Erythroblast (primary cell): ENCODE measurements at regions not wholly inside any gene's neighbourhood (a gene's known extent, or its start where the extent isn't known, plus 50 kb on each side); places are given as distances from the start of the nearest gene placed in this dataset.

Experiments
- DNase-seq, 2 experiments: peaks; one replicate each; lab custom pipeline; 2025; lab: John Stamatoyannopoulos, UW
- GATA1 ChIP-seq: IDR thresholded peaks from 2 replicates; pipeline ENCODE4 v1.6.1; 2011; ENCODE audit warnings: low read depth, mild to moderate bottlenecking, control low read depth, low read length, moderate library complexity
- POLR2A ChIP-seq: IDR thresholded peaks from 2 replicates; pipeline ENCODE4 v1.6.1; 2011; ENCODE audit warnings: mild to moderate bottlenecking, low read length

DNA sequence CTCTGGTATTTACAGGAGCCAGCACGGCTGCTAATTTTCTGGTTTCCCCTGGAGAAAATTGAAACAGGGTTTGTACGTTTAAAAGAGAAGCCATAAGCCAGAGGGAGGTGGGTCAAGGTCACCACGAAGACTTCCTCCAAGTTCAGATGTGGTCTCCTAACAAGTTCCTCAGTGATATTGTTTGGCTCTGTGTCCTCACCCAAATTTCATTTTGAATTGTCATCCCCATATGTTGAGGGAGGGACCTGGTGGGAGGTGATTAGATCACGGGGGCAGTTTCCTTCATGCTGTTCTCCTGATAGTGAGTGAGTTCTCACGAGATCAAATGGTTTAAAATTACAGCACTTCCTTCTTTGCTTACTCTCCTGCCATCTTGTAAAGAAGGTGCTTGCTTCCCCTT lies 295.4 kb upstream of the DAB1 start:
- TF ChIP-seq POLR2A: no peak
- TF ChIP-seq GATA1: no peak
- no peak for DNase-seq

DNA sequence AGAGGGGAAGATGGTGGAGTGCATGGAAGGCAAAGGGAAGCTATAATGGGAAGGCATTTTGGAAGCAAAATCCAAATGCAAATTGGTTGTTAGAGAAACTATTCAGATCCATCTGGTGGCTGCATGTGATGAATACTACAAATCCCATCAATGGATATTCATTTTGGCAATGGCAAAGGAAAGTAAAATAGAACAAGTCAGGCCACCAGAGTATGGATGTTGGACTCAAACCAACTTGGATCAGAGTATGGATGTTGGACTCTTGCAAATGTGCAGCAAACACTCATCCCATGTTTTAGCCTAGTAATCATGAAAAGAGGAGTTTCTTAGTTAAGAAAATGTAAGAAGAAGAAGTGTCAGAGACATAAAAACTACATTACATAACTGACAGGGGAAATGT lies 289.6 kb upstream of the DAB1 start:
- no peak for DNase-seq
- TF ChIP-seq GATA1 (no peak), POLR2A (no peak)

DNA sequence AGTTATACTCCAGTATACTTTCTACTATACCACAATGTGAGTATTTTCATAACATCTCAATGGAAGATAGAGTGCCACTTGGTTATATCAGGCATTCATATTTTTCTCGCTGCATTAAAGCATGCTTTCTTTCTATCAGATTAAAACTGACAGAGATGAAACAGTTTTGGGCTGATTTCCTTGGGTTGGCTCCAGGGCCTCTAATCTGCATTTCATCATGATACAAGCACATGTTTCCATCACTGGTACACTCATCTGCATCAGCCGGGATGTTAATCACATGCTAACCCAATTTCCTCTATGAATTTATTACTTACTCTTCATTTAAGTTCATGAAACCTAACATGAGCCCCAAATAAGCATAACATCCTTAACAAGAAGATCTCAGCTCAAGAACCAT lies 289.0 kb upstream of the DAB1 start:
- DNase-seq: no peak
- TF ChIP-seq GATA1 (no peak), POLR2A (no peak)

DNA sequence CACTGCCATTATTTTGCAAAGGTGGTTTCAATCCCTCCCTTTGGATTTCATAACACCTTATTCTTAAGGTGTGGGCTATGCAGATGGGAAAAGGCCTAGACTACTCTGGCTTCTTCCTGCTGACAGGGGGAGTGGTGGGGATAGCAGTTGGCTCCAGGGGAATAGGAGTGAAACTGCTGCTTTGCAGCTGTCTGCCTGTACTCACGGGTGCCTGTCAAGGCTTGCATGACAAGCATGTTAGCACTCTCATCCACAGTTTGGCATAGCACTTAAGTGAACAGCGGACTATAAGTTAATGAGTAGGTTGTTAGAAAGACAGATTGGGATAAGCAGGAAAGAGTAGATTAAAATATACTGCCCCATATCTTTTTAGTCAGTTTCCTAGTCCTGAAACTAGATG lies 287.5 kb upstream of the DAB1 start:
- DNase-seq: no peak
- TF ChIP-seq GATA1: no peak
- no peak for TF ChIP-seq POLR2A

DNA sequence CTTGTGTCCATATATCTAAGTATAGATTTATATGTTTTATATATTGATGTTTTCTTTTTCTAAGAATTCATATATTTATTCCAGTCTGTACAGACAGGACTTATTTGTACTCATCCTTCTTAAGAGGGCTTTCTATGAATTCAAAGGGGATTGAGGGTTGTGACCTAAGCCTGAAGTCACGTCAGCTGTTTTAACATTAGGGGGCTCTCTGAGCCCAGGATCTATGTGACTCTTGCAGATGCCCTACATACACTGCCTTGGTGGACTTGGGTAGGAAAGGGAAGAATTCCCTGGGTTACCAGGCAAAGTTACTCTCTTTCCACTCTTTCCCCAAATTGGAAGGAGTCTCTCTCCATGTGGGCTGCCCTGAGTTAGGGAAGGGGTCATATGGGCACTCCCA lies 283.8 kb upstream of the DAB1 start:
- DNase-seq: no peak
- TF ChIP-seq POLR2A: no peak

DNA sequence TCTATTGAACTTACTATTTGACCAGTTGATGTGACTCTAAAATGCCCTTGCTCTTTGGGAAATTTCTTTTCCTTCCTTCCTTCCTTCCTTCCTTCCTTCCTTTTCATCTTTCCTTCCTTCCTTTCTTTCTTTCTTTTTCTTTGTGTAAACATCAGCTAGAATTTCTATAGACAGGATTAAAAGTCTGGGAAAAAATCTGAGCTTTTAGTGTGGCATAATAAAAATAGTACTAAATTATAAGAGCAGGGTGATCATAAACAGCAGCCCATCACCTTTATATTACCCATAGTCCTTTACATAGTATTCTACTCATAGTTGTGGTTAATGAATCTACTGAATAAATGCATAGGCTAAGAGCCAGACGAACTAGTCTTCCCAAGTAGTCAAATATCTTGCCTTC lies 281.0 kb upstream of the DAB1 start:
- no peak for DNase-seq
- TF ChIP-seq GATA1 (no peak), POLR2A (no peak)

DNA sequence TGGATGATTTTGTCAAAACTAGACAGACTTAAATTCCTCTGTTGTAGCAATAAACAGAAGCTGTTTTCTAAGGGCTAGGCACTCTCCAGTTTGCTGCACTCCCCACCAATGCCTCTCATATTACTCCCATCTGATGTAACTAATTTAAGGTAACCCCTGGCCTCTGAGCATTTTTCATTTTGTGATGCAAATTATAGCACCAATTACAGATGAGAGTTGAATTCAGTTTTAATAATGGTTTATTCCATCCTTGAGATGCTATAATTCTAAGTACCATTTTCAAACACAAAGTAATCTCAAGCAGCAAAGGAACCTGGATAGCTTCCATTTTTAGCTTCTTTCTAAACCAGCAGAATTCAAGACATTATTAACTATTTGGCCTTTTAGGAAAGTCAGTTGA lies 280.4 kb upstream of the DAB1 start:
- TF ChIP-seq POLR2A: no peak
- TF ChIP-seq GATA1: no peak
- no peak for DNase-seq

DNA sequence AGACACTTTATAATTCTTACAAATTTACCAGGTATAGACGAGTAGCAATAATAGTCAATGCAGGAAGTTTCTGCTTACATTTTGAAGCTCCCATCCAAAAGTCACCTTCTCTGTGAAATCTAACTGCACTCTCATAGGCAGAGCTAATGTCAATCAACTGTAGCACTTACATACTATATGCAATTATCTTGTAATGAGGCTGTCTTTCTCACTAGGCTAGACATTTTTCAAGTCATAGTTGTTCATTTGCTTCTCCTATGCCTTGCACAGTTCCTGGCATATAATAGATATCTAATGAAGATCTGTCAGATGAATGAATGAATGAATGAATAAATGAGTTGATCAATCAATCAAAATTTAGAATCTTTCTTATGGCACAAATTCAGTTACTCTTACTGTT lies 273.0 kb upstream of the DAB1 start:
- no peak for DNase-seq
- no peak for TF ChIP-seq GATA1

DNA sequence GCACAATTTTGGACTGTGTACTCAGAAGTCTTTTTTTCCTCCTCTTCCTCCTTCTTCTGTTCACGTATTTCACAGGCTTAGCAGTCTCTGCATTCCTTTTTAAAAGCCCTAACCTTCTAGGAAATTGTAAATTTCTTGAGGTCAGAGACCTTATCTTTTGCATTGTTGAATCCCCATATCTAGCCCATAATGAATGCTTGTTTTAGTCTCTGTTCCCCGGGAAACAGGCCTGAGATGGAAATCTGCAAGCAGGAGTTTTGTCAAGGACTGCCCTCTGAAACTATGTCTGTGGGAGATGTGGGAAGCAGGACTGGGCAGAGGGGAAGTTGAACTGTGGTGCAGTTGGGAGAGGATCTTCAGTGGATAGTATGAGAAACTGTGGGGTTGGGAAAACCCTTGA lies 272.2 kb upstream of the DAB1 start:
- DNase-seq: no peak
- no peak for TF ChIP-seq GATA1
- no peak for TF ChIP-seq POLR2A

DNA sequence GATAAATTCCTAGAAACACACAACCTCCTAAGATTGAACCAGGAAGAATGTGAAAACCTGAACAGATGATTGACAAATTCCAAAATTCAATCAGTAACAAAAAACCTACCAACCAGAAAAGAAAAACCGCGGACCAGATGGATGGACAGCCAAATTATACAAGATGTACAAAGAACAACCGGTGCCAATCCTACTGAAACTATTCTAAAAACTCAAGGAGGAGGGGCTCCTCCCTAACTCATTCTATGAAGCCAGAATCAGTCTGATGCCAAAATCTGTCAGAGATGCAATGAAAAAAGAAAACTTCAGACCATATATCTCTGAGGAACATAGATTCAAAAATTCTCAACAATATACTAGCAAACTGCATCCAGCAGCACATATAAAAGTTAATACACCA lies 262.4 kb upstream of the DAB1 start:
- DNase-seq: no peak
- TF ChIP-seq POLR2A (no peak), GATA1 (no peak)

DNA sequence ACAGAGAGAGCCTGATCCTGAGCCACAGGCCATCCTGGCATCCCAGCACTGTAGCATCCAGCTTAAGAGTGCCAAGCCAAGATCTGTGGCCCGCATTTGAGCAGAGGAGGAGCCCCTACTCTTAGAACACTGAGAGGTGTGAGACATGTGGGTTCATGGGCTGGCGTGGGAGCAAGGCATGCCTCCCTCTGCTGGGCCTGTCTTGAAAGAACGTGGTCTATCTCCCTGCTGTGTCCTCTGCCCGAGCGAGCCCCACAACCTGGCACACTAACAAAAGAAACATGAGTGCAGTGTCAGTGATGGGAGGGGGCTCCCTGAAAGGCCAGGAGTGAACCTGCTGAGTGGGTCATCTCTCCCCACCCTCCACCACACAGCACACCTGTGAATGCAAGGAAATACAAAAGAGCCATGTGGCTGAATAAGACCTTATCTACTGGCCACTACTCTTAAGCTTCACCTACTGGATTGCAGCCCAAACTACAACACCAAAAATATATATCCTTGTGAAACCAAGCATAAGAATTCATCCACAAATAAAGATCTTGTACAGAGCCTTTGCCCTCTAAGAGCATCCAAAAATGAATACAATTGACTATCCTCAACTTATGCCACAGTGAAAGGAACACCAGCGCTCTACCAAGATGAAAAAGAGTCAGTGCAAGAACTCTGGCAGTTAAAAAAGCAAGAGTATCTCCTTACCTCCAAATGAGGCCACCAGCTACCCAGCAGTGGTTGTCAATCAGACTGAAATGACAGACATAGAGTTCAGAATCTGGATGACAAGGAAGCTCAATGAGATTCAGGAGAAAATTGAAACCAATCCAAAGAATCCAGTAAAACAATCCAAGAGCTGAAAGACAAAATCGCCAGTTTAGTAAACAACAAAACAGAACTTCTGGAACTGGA lies 259.4 kb upstream of the DAB1 start:
- TF ChIP-seq POLR2A: no peak
- TF ChIP-seq GATA1: no peak
- no peak for DNase-seq

DNA sequence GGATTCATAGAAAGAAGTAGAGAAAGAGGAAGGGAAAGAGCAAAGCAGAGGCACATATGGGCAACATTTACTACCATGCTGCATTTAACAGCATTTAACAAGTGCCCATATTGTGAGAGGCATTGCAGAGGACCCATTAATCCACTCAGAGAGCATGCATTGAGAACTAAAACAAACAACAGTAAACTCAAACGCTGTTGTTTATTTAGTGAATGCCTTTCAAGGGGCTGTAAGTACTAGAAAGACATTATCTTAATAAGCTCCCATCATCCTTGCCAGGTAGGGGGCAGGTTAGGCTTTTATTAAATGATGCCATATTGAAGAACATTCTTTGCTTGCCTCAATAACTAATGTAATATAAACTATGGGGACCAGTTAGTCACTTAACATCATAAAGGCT lies 254.3 kb upstream of the DAB1 start:
- TF ChIP-seq POLR2A: no peak
- no peak for TF ChIP-seq GATA1
- no peak for DNase-seq

DNA sequence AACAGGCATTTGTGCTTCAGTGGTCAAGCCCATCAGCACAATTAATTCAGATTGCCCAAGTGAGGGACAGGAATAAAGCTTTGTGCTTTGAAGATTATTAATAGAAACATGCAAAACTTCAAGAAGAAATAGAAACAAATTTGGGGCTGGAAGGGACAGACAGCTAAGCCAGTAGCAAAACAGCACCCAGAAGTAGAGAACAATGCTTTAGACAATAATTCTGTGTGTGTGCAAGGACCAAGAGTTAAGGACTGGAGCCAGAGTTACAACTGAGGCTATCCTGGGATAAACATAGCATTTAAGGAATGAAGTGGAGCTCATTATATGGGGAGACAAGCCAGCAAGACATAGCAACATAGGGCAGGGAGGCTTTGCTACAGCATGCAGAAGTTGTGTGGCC lies 251.9 kb upstream of the DAB1 start:
- TF ChIP-seq POLR2A: no peak
- no peak for TF ChIP-seq GATA1
- no peak for DNase-seq

DNA sequence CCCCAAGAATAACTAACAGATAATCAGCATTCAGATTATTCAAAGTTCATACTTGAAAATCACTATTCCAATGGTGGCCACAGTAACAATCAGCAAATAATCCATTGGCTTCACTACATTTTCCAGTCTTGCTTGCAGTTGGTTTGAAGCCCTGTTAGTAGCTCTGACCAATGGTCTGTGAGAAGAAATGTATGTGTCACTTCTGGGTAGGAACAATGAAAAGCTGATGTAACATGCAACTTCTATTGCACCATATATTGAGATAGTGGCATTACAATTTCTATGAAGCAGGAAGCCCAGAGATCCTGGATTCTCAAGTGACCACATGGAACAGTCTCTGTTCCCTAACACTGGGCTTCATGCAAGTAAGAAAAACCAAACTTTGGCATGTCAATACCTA lies 250.9 kb upstream of the DAB1 start:
- no peak for TF ChIP-seq POLR2A
- no peak for TF ChIP-seq GATA1
- DNase-seq: no peak
